Suppressor macrophage (primary cell): ENCODE measurements at regions not wholly inside any gene's neighbourhood (a gene's known extent, or its start where the extent isn't known, plus 50 kb on each side); places are given as distances from the start of the nearest gene placed in this dataset.

Source experiments
- DNase-seq, 4 experiments: peaks; one replicate each; pipeline ENCODE4 v3.0.0-alpha.2; 2020 to 2022

- no peak for DNase-seq
Observed at GRCh38 chr1:81430955-81431623, 369.6 kb upstream of the ADGRL2 start.

GRCh38 chr1:81430236-81430938 lies 370.3 kb upstream of the ADGRL2 start:
- no peak for DNase-seq

DNA sequence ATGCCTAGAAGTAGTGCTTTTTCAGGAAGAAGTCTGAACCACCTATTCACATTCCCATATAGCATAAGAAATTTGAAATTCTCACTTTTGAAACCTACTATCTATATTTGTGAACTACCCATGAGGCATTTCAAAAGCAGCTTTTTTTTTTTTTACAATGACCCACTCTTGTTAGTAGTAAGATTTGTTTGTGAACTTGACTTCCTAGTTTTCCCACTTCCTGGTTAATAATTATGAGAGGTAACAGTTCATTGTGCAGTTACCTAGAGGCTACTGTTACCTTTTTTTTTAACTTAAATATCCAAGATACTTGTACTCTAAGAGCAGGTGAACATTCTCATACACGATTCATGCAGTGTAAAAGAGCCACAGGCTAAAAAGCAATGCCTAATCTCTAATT lies 371.7 kb upstream of the ADGRL2 start:
- no peak for DNase-seq

DNA sequence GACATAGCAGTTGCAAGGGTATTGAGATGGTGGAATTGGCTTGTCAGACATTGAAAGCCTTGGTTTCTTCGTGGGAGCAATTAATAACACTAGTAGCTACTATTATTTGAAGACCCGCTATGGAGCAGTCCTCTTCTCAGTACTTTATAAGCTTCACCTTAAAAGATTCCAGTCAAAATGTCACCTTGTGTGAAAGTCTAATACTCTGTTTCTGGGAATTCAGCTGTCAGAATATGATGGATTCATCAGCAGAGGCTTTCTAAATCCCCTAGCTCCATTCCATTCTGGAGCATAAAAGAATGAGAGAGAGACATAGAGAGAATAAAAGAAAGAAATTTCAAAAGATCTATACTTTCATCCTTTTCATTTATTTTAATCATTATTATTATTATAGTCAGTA lies 375.9 kb upstream of the ADGRL2 start:
- DNase-seq: no peak

GRCh38 chr1:81424061-81424460 lies 376.7 kb upstream of the ADGRL2 start:
- no peak for DNase-seq

GRCh38 chr1:81420760-81421159 lies 380.0 kb upstream of the ADGRL2 start:
- no peak for DNase-seq

- DNase-seq: peak; percentile 20 to 51 (median 37)
Observed at GRCh38 chr1:81414488-81415015, 386.2 kb upstream of the ADGRL2 start.

DNA sequence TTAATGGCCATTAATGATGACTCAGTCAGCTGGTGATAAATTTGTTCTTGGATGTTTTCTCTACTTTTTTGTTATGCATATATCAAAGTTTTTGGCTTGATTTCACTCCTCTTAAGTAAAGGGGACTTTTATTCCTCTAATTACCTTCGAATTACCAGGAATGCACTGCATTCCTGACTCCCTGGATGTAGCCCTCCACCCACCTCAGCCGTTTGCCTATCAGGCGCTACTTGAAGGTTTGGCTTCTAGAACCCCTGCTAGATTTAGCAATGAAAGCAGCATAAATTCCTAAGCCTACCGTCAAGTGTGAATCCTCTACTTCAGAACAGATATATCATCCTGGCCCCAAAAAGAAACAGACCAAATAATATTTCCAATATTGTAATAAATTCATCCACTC lies 387.8 kb upstream of the ADGRL2 start:
- no peak for DNase-seq

DNA sequence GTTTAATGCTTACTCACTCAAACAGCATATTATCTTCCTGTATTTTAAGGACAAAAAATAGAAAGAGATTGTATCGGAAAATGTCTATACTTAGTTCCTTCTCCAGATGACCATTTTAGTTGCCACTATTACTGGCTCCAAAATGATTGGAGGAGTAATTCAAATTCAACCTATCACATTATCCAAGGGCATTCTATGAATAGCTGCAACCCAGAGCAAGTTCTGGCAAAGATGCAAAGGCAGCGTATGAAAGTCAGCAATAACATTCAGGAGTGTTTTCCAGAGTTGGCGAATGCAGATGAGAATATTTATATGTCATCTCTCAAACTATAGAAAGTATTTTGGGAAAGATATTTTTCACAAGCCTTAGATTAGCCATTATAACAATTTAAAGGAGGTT lies 389.8 kb upstream of the ADGRL2 start:
- DNase-seq: no peak

- no peak for DNase-seq
Observed at GRCh38 chr1:81410351-81410750, 390.4 kb upstream of the ADGRL2 start.

GRCh38 chr1:81409780-81410274 lies 390.9 kb upstream of the ADGRL2 start:
- no peak for DNase-seq

- no peak for DNase-seq
Observed at GRCh38 chr1:81409262-81409661, 391.5 kb upstream of the ADGRL2 start.

DNA sequence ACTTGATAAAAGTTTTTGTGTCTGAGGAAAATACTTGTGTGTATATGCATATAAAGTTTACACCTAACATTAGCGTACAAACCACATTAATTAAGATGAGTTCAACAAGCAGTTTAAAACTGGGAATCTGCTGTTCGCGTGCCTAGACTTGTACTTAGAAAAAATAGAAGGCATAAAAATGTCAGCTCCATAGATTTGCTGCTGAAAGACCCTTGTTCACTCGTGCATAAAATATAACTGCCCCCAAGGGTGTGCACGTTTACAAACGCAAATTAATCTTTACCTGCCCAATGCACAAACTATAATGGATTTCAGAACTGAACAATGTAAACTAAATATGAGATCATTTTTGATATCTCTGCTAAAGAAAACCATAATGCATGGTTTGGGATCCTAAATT lies 392.3 kb upstream of the ADGRL2 start:
- no peak for DNase-seq

GRCh38 chr1:81407000-81407821 lies 393.5 kb upstream of the ADGRL2 start:
- no peak for DNase-seq

- DNase-seq: no peak
Observed at GRCh38 chr1:81406292-81406999, 394.3 kb upstream of the ADGRL2 start.

GRCh38 chr1:81398041-81398440 lies 402.7 kb upstream of the ADGRL2 start:
- DNase-seq: no peak

GRCh38 chr1:81392526-81393226 lies 408.1 kb upstream of the ADGRL2 start:
- DNase-seq: no peak

DNA sequence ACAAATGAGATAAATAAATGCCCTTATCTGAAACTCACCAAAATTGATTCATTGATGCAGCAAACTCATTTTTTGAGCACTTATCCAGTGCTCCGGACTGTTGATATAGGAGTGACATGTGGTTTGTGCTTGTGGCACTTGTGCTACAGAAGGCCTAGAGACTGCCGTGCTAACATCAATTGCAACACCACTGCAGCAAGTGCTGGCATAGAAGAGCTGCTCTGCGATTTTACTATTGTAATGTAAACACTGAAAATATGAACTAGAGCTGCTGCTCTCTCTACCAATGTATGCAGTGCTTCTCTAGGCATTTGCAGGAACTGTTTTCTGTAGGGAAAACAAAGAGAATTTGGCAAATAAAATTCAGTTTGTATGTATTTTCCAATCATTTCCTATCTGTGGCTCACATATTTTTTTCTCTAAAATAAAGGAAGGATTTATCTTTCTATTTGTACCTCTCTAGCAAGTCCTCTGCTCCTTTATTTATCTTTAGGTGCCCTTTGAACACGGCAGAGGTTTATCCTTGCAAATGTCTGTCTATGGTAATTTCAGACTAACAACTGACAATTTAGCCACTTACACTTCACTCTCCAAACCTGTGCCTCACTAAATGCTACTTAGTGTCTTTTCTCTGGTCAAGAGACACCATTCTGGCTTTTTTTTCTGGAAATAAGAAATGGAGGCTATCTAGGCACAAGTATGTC lies 409.5 kb upstream of the ADGRL2 start:
- no peak for DNase-seq

DNA sequence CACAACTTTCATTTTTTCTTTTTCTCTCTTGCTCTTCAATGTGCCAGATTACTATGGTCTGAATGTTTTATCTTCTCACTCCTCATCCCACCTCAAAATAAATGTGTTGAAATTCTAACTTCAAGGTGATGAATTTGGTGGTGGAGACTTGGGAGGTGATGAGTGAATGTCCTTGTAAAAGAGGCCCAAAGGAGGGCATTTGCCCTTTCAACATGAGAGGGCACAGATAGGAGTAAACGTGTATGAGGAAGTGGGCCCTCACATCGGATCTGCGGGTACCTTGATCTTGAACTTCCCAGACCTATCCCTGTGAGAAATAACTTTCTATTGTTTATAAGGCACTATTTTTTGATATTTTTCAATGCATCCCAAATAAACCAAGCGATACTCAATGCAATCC lies 412.3 kb upstream of the ADGRL2 start:
- no peak for DNase-seq

DNA sequence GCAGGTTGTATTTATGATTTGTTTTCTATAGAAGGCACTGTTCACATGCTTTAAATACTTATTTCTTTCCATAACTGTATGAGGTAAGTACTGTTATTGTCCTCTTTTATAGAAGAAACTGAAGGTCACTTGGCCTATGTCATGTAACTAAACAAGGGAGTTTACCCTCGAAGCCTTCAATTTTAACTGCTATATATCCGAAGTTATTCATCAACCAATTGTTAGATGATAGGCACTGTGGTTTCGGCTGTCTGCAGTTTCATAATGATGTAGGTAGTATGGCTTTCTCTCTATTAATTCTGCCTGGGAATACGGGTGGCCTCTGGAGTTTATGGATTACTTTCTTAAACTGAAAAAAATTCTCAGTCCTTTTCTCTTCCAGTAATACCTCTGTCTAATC lies 413.3 kb upstream of the ADGRL2 start:
- DNase-seq: no peak

DNA sequence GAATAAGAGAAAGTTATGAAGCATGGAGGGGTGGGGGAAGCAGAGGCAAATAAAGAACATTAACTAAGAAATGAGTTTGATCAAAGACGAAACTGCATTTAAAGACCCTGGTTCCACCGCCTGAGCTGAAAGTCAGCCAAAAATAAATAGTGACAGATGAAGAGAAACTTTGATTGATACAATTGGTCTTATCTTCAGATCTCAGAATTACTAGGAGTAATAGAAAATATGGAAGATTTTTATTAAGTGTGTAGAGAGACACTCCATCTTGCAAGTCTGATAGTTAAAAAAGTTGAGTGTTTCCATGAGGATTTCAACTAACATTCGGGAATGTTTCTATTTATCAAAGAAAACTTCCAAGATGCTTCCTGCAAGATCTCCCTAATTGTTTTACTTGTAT lies 418.2 kb upstream of the ADGRL2 start:
- no peak for DNase-seq
